ENCODE measurements at regions not wholly inside any gene's neighbourhood (a gene's known extent, or its start where the extent isn't known, plus 50 kb on each side); places are given as distances from the start of the nearest gene placed in this dataset.

DNA sequence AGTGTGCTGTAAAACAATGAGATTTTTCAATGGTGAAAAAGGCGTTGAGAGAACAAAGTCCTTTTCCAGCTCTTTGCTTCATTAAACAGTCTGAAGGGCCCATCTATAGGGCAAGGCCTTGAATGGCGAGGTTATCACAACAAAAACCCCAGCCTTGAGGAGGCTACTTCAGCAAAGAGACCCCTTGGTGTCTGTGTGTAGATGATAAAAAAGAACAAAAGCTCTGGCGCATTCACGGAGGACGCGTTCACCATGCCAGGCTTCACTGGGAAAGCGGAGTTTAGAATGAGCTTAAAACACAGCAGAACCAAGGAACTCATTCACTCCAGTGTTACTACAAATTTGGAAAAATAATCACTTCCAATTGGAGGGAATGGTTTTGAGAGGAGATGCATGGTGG is 530.0 kb upstream of the ARGLU1 start:
- no peak for DNase-seq (ENCODE audit: extremely low read depth in 1 of 11, low read depth in 9 of 11, low spot score in 4 of 11)

DNA sequence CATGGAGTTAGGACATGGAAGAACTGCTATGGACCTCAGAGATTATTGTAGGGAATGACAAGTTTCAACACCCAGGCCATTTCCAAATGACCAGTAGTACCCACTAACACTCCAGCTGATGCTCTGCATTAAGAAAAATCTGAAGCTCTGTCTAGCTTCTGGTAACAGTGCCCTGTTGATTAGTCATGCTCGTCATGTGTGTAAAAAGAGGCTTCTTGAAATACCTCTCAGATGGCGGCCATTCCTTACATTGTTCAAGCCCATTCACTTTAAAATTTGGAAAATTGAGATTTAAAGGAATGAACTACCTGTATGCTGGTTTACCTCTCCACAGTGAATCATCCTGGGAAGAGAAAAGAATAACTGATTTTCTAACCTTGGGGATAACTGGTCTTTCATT is 527.9 kb upstream of the ARGLU1 start:
- no peak for DNase-seq (ENCODE audit: extremely low read depth in 1 of 11, low read depth in 9 of 11, low spot score in 4 of 11)

DNA sequence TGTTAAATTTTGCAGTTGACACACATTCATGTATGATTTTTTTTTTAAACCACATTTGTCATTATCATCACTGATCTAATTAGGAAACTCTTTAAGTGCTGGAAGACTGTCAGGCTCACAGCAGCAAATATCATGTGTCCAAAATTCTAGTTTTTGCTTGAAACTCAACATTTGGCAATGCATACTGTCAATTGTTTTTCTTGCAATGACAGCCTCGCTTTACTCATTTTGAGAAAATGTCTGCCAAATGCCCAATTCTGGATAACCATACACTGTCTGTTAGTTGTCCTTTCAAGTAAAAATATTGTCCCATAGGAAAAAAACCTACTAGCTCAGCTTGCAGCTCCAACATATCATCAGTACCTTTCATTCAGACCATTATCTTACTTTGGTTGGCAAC is 523.9 kb upstream of the ARGLU1 start:
- DNase-seq (ENCODE audit: extremely low read depth in 1 of 11, low read depth in 9 of 11, low spot score in 4 of 11) = no peak

DNA sequence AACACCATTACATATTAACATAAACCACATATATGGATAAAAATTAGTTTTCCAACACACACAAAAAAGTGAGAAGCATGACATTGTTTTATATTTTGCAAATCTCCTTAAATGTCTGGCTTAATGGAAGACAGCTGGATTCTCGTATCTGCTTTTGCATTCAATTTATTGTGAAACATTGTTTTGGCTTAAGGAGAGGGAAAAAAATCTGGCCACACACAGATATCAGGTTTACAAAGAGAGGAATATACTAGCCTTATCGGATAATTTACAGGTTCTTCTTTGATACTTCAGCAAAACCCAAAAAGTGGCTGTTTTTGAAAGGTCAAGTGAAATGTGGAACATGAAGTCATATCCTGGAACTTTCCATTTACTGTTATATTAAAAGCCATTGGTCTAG is 523.5 kb upstream of the ARGLU1 start:
- no peak for DNase-seq (ENCODE audit: extremely low read depth in 1 of 11, low read depth in 9 of 11, low spot score in 4 of 11)

DNA sequence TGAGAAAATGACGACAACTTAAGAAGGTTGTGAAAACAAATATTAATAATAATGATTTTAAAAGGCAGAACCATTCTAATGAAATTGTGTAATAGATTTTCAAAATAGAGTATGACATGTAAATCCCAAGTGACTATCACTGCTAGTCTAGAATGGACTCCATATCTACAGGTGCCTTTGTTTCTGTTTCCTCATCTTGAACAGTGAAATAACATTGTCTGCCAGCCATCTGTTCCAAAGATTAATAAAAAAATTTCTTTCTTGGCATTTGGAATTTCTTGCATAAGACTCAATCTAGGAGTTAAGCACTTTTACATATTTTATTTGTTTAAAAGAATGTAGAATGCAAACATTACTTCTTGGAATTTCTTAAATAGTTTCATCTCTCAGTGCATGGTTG is 520.1 kb upstream of the ARGLU1 start:
- DNase-seq (ENCODE audit: extremely low read depth in 1 of 11, low read depth in 9 of 11, low spot score in 4 of 11) = no peak

DNA sequence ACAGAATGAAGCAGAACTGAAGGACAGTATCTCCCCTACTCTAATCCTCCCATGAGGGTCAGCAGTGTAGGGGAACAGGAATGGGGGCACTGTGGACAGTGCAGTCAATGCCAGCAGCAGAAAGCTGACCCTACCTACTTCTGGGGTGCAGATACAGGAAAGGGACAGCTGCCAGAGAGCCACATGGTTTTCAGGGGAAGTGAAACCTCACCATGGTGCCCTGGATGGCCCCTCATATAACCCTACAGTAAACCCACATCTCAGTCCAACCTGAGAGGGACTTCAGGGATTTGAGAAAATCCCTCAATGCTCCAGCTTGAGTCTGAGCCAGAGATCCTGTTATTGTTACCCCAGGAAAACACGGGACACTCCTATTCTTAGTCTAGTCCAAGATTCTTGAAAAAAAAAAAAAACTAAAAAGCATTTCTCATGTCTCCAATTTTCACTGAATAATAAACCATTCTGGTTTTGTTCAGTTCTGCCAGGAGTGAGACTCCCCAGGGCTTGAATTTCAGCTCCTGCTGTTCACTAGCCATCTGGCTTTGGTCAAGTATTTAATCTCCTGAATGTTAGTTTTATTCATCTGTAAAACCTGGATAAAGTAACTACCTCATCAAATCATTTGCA is 511.6 kb upstream of the ARGLU1 start:
- DNase-seq (ENCODE audit: extremely low read depth in 1 of 11, low read depth in 9 of 11, low spot score in 4 of 11) = no peak

DNA sequence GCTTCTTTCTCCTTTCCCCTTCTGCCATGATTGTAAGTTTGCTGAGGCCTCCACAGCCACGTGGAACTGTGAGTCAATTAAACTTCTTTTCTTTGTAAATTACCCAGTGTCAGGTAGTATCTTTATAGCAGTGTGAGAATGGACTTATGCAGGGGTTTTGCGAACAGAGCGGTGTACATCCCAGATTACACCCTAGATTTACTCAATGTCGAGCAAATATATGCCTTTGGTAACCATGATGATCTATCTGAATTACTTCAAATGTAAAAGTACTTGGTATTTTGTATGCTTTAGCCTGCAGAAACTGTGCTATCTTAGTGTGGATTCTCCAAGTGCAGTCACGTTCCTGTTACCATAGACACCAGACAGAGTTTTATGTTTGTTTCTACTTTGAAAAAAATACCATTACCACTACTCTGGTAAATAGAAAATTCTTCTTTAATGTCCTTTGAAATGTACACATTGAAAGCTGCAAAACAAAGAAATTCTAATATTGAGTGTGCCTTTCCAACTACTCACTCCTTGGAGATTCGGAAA is 510.4 kb upstream of the ARGLU1 start:
- DNase-seq (ENCODE audit: extremely low read depth in 1 of 11, low read depth in 9 of 11, low spot score in 4 of 11) = no peak

DNA sequence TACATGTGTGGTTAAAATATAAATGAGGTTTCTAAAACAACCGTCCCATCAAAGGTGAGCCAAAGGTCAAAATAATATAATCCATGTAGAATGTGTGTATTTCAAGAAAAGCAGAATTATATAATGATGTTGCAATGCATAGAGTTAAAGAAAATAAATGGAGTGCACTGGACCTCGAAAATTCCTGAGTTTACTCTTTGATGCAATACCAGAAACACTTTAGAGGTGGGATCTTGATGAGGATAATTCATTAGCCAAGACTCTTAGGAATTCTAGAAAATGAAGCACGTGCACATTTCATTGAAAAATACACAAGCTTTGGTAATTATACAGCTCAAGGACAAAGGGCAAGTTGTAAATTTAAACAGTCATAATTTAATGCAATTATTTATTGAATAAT is 508.9 kb upstream of the ARGLU1 start:
- DNase-seq (ENCODE audit: extremely low read depth in 1 of 11, low read depth in 9 of 11, low spot score in 4 of 11) = no peak

DNA sequence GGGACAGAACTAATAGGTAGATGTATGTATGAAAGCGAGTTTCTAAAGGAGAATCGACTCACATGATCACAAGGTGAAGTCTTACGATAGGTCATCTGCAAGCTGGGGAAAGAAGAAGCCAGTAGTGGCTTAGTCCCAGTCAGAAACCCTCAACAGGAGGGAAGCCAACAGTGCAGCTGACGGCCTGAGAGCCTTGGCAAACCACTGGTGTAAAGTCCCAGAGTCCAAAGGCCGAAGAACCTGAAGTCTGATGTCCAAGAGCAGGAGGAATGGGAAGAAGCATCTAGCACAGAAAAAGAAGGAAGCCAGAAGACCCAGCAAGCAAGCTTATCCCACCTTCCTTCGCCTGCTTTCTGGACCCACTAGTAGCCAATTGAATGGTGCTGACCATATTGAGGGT is 507.6 kb upstream of the ARGLU1 start:
- no peak for DNase-seq (ENCODE audit: extremely low read depth in 1 of 11, low read depth in 9 of 11, low spot score in 4 of 11)

DNA sequence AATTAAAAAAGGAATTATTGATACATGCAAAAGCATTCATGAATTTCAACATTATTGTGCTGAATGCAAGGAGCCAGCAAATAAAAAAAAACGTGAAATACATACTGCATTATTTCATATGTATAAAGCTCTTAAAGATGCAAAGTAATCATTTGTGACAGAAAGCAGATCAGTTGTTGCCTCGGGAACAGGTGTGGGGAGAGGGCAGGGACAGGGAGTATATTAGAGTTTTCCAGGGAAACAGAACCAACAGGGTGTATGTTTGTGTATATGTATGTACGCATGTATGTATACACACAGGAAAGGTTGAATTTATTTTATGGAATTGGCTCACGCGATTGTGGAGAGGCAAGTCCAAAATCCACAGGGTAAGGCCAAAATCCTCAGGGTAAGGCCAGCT is 502.9 kb upstream of the ARGLU1 start:
- DNase-seq (ENCODE audit: extremely low read depth in 1 of 11, low read depth in 9 of 11, low spot score in 4 of 11) = no peak

DNA sequence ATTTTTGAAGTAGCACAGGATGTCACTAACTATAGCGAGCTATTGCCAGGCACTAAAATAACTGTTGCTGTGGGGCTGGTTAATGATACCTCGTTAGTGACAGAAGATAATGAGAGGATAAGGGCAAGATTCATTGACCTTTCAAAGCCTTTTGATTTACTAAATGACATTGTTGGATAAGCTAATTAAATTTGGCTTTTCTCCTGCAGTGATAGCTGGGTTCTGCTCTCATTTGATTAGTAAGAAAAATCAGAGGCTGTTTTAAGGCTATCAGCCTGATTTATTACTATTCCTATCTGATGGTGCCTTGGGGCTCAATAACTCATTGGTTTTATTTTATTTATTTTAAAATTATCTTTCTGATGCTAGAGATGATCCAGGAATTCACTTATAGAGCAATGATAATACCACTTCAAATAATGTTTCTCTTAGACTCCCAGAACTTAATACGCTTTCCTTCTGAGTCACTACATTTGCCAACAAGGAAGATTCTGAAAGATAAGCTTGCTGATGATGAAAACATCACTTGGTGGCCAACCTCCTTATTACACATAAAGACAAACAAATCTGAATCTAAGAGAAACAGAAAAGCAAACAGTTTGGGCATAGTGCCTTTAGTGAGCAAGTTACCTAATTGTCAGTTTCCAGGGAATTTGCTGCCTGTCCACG is 501.3 kb upstream of the ARGLU1 start:
- DNase-seq (ENCODE audit: extremely low read depth in 1 of 11, low read depth in 9 of 11, low spot score in 4 of 11) = no peak

DNA sequence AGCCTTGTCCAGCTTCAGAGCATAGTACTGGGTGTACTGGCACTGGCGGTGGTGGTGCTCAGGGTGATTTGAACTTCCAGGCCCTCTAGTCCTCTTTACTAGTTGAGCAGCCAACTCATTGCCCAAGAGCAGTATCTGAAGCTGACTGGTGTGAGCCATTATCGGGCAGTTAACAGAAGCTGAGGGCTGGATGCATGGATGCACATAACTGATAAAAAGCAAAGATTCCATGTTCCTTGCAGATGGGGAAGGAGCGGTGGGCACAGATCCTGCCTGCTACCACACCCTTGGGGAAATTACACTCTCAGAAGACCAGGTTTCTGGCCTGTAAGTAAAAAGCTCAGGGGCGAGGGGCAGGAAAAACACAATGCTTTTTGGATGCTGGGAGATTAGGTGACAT is 499.4 kb upstream of the ARGLU1 start:
- no peak for DNase-seq (ENCODE audit: extremely low read depth in 1 of 11, low read depth in 9 of 11, low spot score in 4 of 11)

DNA sequence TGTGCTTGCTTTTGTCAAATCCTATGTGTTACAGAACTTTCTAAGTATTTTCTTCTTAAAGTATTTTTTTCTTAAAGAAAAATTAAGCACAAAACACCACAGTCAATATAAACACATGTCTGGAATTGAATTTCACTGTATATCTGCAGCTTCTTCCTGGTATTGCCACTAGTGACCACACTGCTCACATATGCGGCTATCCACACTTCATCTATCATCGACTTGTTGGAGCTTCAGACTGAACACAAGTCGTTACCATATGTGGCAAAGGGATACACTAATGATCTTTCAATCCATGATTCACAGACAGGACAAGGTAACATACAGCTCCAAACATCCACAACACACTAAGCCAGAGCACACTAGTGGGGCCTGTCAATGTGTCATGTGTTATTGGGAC is 498.4 kb upstream of the ARGLU1 start:
- no peak for DNase-seq (ENCODE audit: extremely low read depth in 1 of 11, low read depth in 9 of 11, low spot score in 4 of 11)

DNA sequence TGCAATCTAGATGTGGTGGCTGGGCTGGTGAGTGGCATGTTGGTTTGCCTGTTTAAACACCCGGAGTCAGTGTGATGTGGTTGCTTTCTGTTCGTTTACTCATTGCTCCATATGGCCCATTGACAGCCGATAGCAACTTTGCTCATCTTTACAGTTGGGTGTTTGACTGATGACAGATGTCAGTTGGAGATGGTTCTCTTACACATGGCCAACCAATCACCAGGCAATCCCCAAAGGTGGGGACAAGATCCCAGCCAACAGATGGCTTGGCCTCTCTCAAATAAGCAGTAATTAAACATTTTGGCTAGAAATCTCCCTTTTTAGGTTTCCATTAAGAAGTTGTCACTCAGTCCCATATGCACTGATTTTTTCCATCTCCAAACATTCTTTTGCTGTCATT is 497.1 kb upstream of the ARGLU1 start:
- DNase-seq (ENCODE audit: extremely low read depth in 1 of 11, low read depth in 9 of 11, low spot score in 4 of 11) = no peak

DNA sequence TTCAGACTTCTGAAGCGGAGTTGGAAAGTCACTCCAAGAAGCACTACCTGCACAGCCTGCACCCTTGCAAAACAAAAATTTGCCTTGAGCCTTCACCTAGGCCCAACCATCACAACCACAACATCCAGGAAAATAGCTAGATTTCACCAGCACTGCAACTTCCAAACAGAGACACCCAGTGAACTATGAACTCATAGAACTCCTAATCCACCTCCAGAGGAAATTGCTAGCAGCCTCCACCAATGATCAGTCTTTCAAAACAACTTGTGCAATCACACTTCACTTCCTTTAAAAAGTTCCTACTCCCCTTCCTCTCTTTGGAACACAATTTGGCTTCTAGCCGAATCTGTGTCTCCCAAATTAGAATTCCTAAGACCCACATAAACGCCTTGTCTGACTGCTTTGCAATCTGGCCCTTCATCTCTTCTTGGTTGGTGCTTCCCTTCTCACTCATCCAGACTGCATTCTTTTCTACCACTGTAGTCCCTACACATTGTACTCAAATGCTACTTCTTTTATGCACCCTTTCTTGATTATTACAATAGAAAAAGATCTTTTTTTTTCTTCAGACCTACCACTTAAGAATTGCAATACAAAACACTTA is 489.2 kb upstream of the ARGLU1 start:
- DNase-seq (ENCODE audit: extremely low read depth in 1 of 11, low read depth in 9 of 11, low spot score in 4 of 11) = no peak

DNA sequence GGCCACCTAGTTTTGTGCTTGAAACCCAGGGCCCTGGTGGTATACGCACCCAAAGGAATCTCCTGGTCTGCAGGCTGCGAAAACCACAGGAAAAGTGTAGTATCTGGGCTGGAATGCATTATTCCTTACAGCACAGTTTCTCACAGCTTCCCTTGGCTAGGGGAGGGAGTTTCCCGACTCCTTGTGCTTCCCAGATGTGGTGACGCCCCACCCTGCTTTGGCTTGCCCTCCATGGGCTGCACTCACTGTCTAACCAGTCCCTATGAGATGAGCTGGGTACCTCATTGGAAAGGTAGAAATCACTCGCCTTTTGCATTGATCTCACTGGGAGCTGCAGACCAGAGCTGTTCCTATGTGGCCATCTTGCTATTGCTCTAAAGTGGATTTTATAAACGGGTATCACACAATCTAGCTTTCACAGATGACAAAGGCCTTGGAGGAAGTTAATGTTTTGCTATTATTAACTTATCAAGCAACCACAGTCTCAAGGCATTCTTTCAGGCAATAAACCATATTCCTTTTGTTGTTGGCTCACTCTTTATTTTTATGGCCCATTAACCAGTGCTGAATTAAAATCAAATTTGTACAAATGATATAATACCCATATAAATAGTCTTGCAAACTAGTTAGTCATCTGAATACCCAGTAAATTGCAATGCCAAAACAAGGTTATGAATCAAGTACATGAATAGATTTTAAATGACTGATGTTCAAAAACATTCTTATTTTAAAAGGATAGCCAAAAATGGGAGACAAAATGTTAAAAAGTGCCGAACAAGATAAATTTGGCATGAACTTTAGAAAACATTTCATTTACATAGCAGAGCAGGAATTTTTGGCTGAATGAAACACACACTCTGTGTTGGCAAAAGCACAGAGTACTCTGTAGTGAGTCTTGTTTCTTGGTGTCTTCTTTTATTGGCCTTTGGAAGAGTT is 475.4 kb upstream of the ARGLU1 start:
- peak in 3 of 11 donors; percentile 15 to 31 (median 24) for DNase-seq (ENCODE audit: extremely low read depth in 1 of 11, low read depth in 9 of 11, low spot score in 4 of 11)

DNA sequence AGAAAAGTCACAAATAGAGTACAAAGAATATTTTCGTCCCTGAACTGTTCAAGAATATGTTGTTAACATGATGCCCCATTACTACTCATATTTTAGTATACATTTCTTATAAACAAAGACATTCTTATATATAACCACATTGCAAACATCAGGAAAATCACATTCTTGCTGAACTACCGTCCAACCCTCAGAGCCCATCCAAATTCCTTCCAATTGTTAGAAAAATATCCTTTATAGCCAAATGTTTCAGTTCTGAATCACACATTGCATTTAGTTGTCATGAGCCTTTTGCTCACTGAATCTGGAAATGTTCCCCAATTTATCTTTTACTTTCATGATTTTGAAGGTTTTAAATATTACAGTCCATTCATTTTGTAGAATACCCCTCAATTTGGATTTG is 467.8 kb upstream of the ARGLU1 start:
- DNase-seq (ENCODE audit: extremely low read depth in 1 of 11, low read depth in 9 of 11, low spot score in 4 of 11) = no peak

DNA sequence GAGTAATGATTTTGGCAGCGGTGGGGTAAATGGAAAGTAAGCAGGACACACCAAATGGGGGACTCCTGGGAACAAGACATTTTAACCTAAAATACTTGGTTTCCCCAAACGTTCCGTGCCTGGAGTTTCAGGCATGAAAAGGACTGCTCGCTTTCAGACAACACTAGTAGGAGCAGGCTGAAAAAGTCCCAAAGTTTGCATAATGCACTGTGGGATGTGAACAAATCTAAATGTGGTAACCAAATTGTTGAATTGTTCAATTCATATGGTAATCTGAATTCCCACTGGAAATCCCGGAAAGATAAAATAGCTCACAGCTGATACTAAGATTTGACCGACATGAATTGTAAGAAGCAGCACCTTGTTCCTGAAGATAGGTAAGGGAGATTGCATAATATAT is 467.2 kb upstream of the ARGLU1 start:
- no peak for DNase-seq (ENCODE audit: extremely low read depth in 1 of 11, low read depth in 9 of 11, low spot score in 4 of 11)

DNA sequence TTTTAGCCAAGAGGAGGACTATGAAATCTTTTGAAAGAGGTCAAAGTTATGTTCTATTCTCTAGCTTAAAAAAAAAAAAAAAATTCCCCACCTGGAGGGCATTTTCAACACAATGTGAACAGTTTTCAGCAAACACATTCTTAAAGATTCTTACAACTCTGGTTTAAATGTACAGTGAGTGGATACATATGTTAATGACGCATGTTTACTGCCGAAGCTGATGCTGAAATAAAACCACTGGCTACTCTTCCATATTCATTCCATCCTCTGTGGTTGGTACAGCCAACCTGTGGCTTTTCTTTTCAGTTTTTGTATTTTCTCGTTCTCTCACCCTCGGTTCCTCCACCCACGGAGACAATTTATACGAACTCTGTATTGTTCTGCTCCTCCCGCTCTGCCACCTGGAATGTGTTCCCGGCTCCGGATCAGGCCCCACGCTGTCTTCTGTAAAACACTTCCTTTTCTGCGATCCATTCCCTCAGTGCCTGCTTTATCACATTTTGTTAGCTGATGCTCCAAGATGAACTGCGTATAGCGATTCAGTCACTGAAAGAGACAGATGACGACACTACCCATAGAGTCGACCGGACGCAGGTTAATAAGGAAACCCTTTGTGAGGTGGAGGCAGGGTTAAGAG is 466.4 kb upstream of the ARGLU1 start:
- no peak for DNase-seq (ENCODE audit: extremely low read depth in 1 of 11, low read depth in 9 of 11, low spot score in 4 of 11)
